CD8-positive, alpha-beta memory T cell (primary cell): ENCODE measurements at regions not wholly inside any gene's neighbourhood (a gene's known extent, or its start where the extent isn't known, plus 50 kb on each side); places are given as distances from the start of the nearest gene placed in this dataset.
A peak's percentile ranks its signal among the peaks of the same experiment; 100 is the strongest.

ENCODE experiments used
- CTCF ChIA-PET: fragments of 350-600 bp; sonication (Branson Sonifier 250); formaldehyde crosslinking; loops from one replicate; lab custom pipeline; 2021; ENCODE audit warnings: antibody characterized with exemption; lab: Charles Lee
- POLR2A ChIA-PET: fragments of 350-600 bp; sonication (Branson Sonifier 250); formaldehyde crosslinking; loops from one replicate; lab custom pipeline; 2021; ENCODE audit warnings: antibody characterized with exemption; lab: Charles Lee
- DNase-seq, 5 donors: peaks; one replicate each; pipeline versions ENCODE4 v3.0.0 to v3.0.0-alpha.2; 2020 to 2022; ENCODE audit warnings: mixed read lengths in 1 of 5
- H3K27ac ChIP-seq: one replicate; pipeline ENCODE4 v1.7.0; 2013; ENCODE audit warnings: low read depth, mild to moderate bottlenecking, low read length, moderate library complexity
- H3K27me3 ChIP-seq: 2 replicates; pipeline ENCODE4 v1.7.0; 2013; ENCODE audit warnings: low read length, mild to moderate bottlenecking; ENCODE audit not compliant: insufficient read depth, poor library complexity, severe bottlenecking
- H3K36me3 ChIP-seq: 2 replicates; pipeline ENCODE4 v1.7.0; 2013; ENCODE audit warnings: mild to moderate bottlenecking, low read length, moderate library complexity; ENCODE audit not compliant: insufficient read depth
- H3K4me1 ChIP-seq: 2 replicates; pipeline ENCODE4 v1.7.0; 2013; ENCODE audit warnings: mild to moderate bottlenecking, low read length, moderate library complexity; ENCODE audit not compliant: insufficient read depth
- H3K4me3 ChIP-seq: 2 replicates; pipeline ENCODE4 v1.7.0; 2013; ENCODE audit warnings: mild to moderate bottlenecking, low read length
- H3K9me3 ChIP-seq: 2 replicates; pipeline ENCODE4 v1.7.0; 2013; ENCODE audit warnings: mild to moderate bottlenecking, low read length
- H3K27ac Mint-ChIP-seq, 8 donors: one replicate each; pipeline ENCODE4 v1.8.0; 2020 to 2021; ENCODE audit warnings: mixed read lengths in 8 of 8, mild to moderate bottlenecking in 6 of 8, inconsistent platforms in 3 of 8, moderate library complexity in 3 of 8
- H3K27me3 Mint-ChIP-seq, 2 donors: one replicate each; pipeline ENCODE4 v1.8.0; 2020 to 2021; ENCODE audit warnings: mixed read lengths in 2 of 2, mild to moderate bottlenecking in 1 of 2, moderate library complexity in 1 of 2
- H3K36me3 Mint-ChIP-seq, 3 donors: one replicate each; pipeline ENCODE4 v1.8.0; 2020 to 2021; ENCODE audit warnings: mixed read lengths in 3 of 3, inconsistent platforms in 1 of 3, mild to moderate bottlenecking in 1 of 3
- H3K4me1 Mint-ChIP-seq, 3 donors: one replicate each; pipeline ENCODE4 v1.8.0; 2020 to 2021; ENCODE audit warnings: mixed read lengths in 3 of 3, inconsistent platforms in 1 of 3, mild to moderate bottlenecking in 1 of 3
- H3K4me3 Mint-ChIP-seq, 7 donors: one replicate each; pipeline ENCODE4 v1.8.0; 2020 to 2021; ENCODE audit warnings: mixed read lengths in 7 of 7, mild to moderate bottlenecking in 6 of 7, moderate library complexity in 4 of 7, inconsistent platforms in 2 of 7
- H3K9me3 Mint-ChIP-seq, 5 donors: one replicate each; pipeline ENCODE4 v1.8.0; 2020 to 2022; ENCODE audit warnings: mixed read lengths in 5 of 5, mild to moderate bottlenecking in 3 of 5, moderate library complexity in 2 of 5, inconsistent platforms in 1 of 5

DNA sequence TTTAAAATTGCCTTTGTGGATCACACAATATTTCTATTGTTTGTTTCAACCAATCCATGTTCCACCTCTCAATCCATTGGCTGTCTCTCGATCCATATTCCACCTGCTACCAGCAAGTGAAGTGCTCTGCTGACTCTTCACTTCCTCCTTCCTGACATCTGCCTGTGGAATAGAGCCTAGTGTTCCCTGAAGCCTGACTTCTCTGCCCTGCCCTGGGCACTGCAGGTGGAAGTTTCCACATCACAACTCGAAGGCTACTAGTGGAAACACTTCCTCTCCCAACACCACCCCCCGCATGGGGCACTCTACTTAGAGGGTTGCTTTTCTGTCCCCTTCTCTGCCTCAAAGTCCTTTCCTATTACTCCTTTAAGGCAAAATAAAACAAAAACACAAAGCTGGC, 563.8 kb upstream of the IGFBP3 start:
- ChIA-PET CTCF (no interaction called here), POLR2A (no interaction called here)
- Mint-ChIP-seq H3K9me3 (peaks cover 0 to 8% (median 3%) of the 10 kb centered on the region in 5 donors), H3K27ac (no peak overlapping the region), H3K27me3 (no peaks in the 10 kb centered on the region), H3K36me3 (no peaks in the 10 kb centered on the region), H3K4me1 (no peaks in the 10 kb centered on the region), H3K4me3 (no peak overlapping the region)
- Histone ChIP-seq H3K9me3 (no peaks in the 10 kb centered on the region), H3K36me3 (no peaks in the 10 kb centered on the region), H3K27ac (no peak overlapping the region), H3K27me3 (no peaks in the 10 kb centered on the region), H3K4me1 (no peaks in the 10 kb centered on the region), H3K4me3 (no peak overlapping the region)
- no peak for DNase-seq

DNA sequence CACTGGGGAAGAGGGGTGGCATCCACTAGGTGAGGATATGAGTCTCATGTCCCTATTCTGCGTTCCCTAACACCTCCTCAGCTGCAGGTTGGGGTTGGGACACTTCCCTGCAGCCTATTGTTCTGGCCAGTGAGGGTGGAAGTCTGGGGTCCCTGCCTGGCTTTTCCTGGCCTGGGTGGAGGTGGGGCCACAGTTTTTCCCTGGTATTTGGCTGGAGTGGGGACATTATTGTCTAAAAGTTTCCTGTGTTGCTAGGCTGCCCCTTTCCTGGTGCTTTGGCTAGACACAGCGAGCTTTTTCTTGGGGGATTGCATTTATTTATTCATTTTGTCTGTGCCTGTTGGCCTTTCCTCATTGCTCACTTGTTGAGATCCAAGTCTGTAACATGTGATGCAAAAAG, 559.5 kb upstream of the IGFBP3 start:
- H3K9me3 Mint-ChIP-seq: peaks cover 0 to 13% (median 4%) of the 10 kb centered on the region in 5 donors
- no peaks in the 10 kb centered on the region for H3K4me1 Mint-ChIP-seq
- H3K9me3 ChIP-seq: no peaks in the 10 kb centered on the region
- no peak overlapping the region for H3K4me3 ChIP-seq
- ChIA-PET POLR2A (no interaction called here), CTCF (no interaction called here)
- H3K27ac Mint-ChIP-seq: no peak overlapping the region
- H3K4me1 ChIP-seq: no peaks in the 10 kb centered on the region
- H3K4me3 Mint-ChIP-seq: no peak overlapping the region
- H3K27ac ChIP-seq: no peak overlapping the region
- no peaks in the 10 kb centered on the region for H3K36me3 ChIP-seq
- H3K27me3 ChIP-seq: no peaks in the 10 kb centered on the region
- no peak for DNase-seq
- no peaks in the 10 kb centered on the region for H3K36me3 Mint-ChIP-seq
- H3K27me3 Mint-ChIP-seq: no peaks in the 10 kb centered on the region

DNA sequence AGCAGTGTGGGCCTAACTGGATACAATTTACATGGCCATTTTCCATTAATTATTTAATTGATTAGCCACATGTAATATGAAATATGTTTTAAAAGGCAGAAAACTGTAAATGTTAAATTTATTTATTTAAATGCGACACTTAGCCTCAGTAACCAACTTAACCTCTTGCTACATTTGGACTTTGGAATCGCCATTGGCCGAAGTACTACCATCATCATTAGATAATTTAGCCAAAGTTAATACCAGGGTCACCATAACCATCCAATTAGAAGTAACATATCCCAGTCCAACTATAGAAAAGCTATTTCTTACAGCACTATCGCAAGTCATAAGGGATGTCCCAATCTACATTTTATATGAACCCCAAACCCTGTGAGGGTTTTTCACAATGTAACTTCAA, 558.6 kb upstream of the IGFBP3 start:
- H3K4me1 Mint-ChIP-seq: no peaks in the 10 kb centered on the region
- peaks cover 0 to 18% (median 6%) of the 10 kb centered on the region in 5 donors for H3K9me3 Mint-ChIP-seq
- Histone ChIP-seq H3K27me3 (no peaks in the 10 kb centered on the region), H3K27ac (no peak overlapping the region), H3K4me1 (no peaks in the 10 kb centered on the region), H3K36me3 (no peaks in the 10 kb centered on the region), H3K9me3 (no peaks in the 10 kb centered on the region), H3K4me3 (no peak overlapping the region)
- no peak overlapping the region for H3K4me3 Mint-ChIP-seq
- peaks cover 0 to 1% of the 10 kb centered on the region in 2 donors for H3K27me3 Mint-ChIP-seq
- ChIA-PET CTCF (no interaction called here), POLR2A (no interaction called here)
- H3K27ac Mint-ChIP-seq: no peak overlapping the region
- DNase-seq: no peak
- no peaks in the 10 kb centered on the region for H3K36me3 Mint-ChIP-seq

DNA sequence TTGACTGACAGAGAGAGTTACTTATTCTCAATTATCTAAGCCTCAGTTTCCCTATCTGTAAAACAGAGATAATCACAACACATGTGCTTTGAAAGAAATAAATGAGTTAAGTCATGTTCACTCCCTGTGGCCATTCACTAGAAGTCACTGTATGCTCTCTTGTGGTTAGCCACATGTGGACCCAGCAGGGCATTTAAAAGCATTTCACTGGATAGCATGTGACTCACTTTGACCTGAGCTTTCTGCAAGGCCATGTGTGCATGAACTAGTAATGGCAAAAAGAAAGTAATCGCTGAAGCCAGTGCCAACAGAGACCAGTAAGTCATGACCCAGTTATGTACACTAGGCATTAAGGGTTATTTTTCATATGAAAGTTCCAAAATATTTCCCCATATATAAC, 557.0 kb upstream of the IGFBP3 start:
- Mint-ChIP-seq H3K4me3 (no peak overlapping the region), H3K27ac (no peak overlapping the region), H3K9me3 (peaks cover 4 to 26% (median 9%) of the 10 kb centered on the region in 5 donors), H3K4me1 (no peaks in the 10 kb centered on the region), H3K27me3 (peaks cover 0 to 1% of the 10 kb centered on the region in 2 donors), H3K36me3 (no peaks in the 10 kb centered on the region)
- Histone ChIP-seq H3K27ac (no peak overlapping the region), H3K9me3 (no peaks in the 10 kb centered on the region), H3K36me3 (no peaks in the 10 kb centered on the region), H3K27me3 (no peaks in the 10 kb centered on the region), H3K4me3 (no peak overlapping the region), H3K4me1 (no peaks in the 10 kb centered on the region)
- ChIA-PET POLR2A (no interaction called here), CTCF (no interaction called here)
- DNase-seq: no peak

DNA sequence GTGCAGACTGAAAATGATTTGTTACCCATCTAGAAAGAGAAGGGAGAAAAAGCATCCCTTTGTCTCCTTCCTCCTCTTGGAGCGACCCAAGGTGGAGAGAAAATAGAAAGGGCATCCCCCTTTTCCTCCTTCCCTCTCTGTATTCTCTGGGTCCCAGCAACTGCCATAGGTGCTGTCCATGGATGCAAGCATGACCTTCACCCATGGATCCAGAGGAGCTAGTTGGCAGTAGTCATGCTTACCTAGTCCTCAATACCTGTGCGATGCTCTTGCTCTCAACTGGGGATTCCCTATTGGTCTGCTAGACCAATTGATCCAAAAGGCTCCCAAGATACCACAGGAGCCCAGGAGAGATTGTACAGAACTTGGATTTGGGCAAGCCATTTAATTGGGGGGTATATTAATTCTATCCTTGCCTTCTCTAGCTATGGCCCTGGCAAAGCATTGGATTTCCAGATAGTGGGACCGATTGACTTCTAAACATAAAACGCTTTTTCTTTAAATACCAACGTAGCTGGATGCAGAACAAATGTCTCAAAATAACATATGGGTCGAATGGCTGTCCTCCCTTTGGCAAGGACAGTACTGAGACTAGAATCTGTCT, 547.8 kb upstream of the IGFBP3 start:
- peaks cover 33 to 79% (median 51%) of the 10 kb centered on the region in 5 donors for H3K9me3 Mint-ChIP-seq

DNA sequence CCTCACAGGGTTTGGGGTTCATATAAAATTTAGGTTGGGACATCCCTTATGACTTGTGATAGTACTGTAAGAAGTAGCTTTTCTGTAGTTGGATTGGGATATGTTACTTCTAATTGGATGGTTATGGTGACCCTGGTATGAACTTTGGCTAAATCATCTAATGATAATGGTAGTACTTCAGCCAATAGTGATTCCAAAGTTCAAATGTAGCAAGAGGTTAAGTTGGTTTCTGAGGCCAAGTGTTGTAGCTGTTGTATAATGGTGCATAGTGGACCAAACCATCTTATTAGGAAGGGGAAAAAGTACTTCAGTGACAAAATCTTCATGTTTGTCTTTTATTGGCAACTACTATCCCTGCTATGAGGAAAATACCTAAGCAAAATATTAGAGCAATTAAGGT, 542.1 kb upstream of the IGFBP3 start:
- H3K9me3 Mint-ChIP-seq: peaks cover 15 to 61% (median 39%) of the 10 kb centered on the region in 5 donors
- H3K4me1 Mint-ChIP-seq: no peaks in the 10 kb centered on the region
- ChIA-PET CTCF (no interaction called here), POLR2A (no interaction called here)
- Histone ChIP-seq H3K4me3 (no peak overlapping the region), H3K36me3 (no peaks in the 10 kb centered on the region), H3K4me1 (no peaks in the 10 kb centered on the region), H3K27ac (no peak overlapping the region), H3K27me3 (no peaks in the 10 kb centered on the region), H3K9me3 (peaks cover 18% of the 10 kb centered on the region)
- H3K27me3 Mint-ChIP-seq: no peaks in the 10 kb centered on the region
- H3K36me3 Mint-ChIP-seq: no peaks in the 10 kb centered on the region
- no peak overlapping the region for H3K27ac Mint-ChIP-seq
- no peak for DNase-seq
- no peak overlapping the region for H3K4me3 Mint-ChIP-seq

More for the DNA sequence above, 547.8 kb upstream of the IGFBP3 start:
- H3K27ac ChIP-seq: no peak overlapping the region
- H3K27ac Mint-ChIP-seq: no peak overlapping the region
- no peak for DNase-seq
- ChIA-PET POLR2A (no interaction called here), CTCF (no interaction called here)
- H3K36me3 ChIP-seq: no peaks in the 10 kb centered on the region
- no peak overlapping the region for H3K4me3 Mint-ChIP-seq
- no peaks in the 10 kb centered on the region for H3K4me1 Mint-ChIP-seq
- no peak overlapping the region for H3K4me3 ChIP-seq
- H3K27me3 ChIP-seq: no peaks in the 10 kb centered on the region
- peaks cover 0 to 4% (median 0%) of the 10 kb centered on the region in 3 donors for H3K36me3 Mint-ChIP-seq
- peaks cover 32% of the 10 kb centered on the region for H3K9me3 ChIP-seq
- H3K4me1 ChIP-seq: no peaks in the 10 kb centered on the region
- peaks cover 0 to 2% of the 10 kb centered on the region in 2 donors for H3K27me3 Mint-ChIP-seq

DNA sequence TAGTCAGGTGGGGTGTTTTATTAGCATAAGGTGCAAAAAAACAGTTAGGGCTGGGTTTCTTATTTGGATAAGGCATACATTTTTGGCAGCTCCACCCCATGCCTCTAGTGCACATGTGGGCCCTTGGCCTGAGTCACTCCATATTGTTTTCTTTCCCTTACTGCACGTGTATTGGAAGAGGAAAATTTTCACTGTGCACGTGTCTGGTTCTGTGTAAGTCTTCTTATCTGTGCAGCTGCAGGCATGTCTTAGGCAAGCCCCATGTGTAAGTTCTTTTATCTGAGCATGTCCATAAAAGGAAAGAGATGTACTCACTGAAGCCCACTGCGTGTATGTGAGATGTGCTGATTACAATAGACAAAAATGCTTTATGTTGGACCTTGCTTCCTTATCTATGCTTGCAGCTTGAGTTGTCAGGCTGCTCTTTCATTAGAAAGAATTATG, 540.3 kb upstream of the IGFBP3 start:
- Histone ChIP-seq H3K4me3 (no peak overlapping the region), H3K27me3 (no peaks in the 10 kb centered on the region), H3K4me1 (no peaks in the 10 kb centered on the region), H3K36me3 (no peaks in the 10 kb centered on the region), H3K27ac (peak overlapping the region; percentile 2), H3K9me3 (peaks cover 2% of the 10 kb centered on the region)
- H3K4me3 Mint-ChIP-seq: no peak overlapping the region
- no peak overlapping the region for H3K27ac Mint-ChIP-seq
- CTCF ChIA-PET: no interaction called here
- H3K36me3 Mint-ChIP-seq: no peaks in the 10 kb centered on the region
- no peaks in the 10 kb centered on the region for H3K4me1 Mint-ChIP-seq
- POLR2A ChIA-PET: no interaction called here
- H3K27me3 Mint-ChIP-seq: no peaks in the 10 kb centered on the region
- DNase-seq: no peak
- peaks cover 5 to 48% (median 24%) of the 10 kb centered on the region in 5 donors for H3K9me3 Mint-ChIP-seq

DNA sequence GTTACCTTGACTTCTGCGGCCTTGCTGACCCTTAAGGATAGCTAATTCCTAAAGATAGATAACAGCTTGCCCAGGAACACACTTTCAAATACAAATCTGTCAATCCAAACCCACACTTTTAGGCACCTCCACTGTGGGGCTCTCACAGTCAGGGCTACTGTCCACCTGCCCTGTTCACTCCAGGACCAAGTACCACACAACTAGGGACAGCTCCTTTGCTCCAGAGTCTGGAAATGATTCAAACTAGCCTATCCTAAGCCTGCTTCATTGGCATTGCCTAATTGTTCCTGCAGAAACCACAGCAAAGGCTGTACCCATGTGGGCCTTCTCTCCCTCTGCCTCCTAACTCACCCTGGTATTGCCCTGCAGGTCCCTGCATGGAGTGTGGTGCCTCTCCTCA, 538.9 kb upstream of the IGFBP3 start:
- Histone ChIP-seq H3K36me3 (no peaks in the 10 kb centered on the region), H3K4me3 (no peak overlapping the region), H3K4me1 (no peaks in the 10 kb centered on the region), H3K27ac (no peak overlapping the region), H3K9me3 (no peaks in the 10 kb centered on the region), H3K27me3 (no peaks in the 10 kb centered on the region)
- Mint-ChIP-seq H3K4me1 (no peaks in the 10 kb centered on the region), H3K9me3 (peaks cover 8 to 48% (median 21%) of the 10 kb centered on the region in 5 donors), H3K27me3 (no peaks in the 10 kb centered on the region), H3K36me3 (no peaks in the 10 kb centered on the region), H3K27ac (no peak overlapping the region), H3K4me3 (no peak overlapping the region)
- DNase-seq: no peak
- ChIA-PET POLR2A (no interaction called here), CTCF (no interaction called here)
